Activated CD4-positive, alpha-beta T cell treated with anti-CD3 and anti-CD28 coated beads, Interleukin-2, Interleukin-4, amounts not matched to agents 100 ng/mL and 50 ng/mL, durations not matched to agents 16 hours and 8 hours (primary cell): ENCODE measurements at regions not wholly inside any gene's neighbourhood (a gene's known extent, or its start where the extent isn't known, plus 50 kb on each side); places are given as distances from the start of the nearest gene placed in this dataset.
A peak's percentile ranks its signal among the peaks of the same experiment; 100 is the strongest.

Experiments
- DNase-seq: peaks from one replicate; pipeline ENCODE4 v3.0.0-alpha.2; 2020; ENCODE audit warnings: low spot score

DNA sequence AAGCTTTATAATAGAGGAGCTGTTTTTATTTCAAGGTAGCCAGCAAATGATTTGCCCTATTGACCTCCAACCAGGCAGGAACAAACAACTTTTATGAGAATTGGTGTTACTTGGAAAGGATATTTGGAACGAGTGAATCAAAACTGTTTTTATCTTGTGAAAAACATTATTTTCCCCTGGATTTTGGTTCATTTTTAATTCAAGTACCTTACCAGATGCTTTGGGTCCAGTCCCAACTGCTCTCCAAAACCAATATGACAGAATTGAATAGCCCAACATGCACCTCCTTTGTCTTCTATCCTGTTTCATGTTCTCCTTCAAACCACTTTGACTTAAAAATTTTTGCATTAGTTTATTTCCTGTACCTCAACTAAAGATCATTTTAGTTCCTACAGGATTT, 178.6 kb upstream of the RBMS1 start:
- no peak for DNase-seq

- DNase-seq, result no peak
These were observed 180.6 kb upstream of the RBMS1 start for GRCh38 chr2:160674146-160674750.

- no peak for DNase-seq
These were observed 186.1 kb upstream of the RBMS1 start for GRCh38 chr2:160679686-160680085.

- no peak for DNase-seq
These were observed 186.7 kb upstream of the RBMS1 start for GRCh38 chr2:160680294-160680693.

GRCh38 chr2:160680974-160681373, 187.4 kb upstream of the RBMS1 start:
- DNase-seq, result no peak

- DNase-seq, result no peak
These were observed 189.6 kb upstream of the RBMS1 start for GRCh38 chr2:160683206-160683605.

DNA sequence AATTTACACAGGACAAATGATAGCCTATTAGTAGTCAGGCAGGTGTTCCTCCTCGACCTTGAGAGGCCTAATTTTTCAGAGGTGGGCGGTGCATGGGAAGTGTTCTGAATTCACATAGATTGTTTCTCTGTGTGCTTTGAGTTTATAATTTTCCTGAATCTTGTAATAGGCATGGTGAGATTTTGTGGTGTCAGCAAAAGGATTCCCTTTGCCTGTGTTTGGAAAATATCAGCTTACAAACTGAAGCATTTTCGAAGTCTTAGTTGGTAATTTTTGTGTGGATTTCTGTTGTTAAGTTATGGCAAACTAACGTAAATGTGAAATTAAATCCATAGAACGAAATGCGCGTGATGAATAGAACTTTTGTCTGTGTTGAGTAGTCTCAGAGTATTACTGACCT, 194.0 kb upstream of the RBMS1 start:
- DNase-seq, result no peak

- DNase-seq, result no peak
These were observed 195.8 kb upstream of the RBMS1 start for GRCh38 chr2:160689441-160689840.

- DNase-seq, result no peak
These were observed 200.6 kb upstream of the RBMS1 start for GRCh38 chr2:160694221-160694620.

- DNase-seq, result peak; percentile 11
These were observed 201.0 kb upstream of the RBMS1 start for GRCh38 chr2:160694631-160695030.

GRCh38 chr2:160695402-160696086, 201.9 kb upstream of the RBMS1 start:
- DNase-seq, result no peak

DNA sequence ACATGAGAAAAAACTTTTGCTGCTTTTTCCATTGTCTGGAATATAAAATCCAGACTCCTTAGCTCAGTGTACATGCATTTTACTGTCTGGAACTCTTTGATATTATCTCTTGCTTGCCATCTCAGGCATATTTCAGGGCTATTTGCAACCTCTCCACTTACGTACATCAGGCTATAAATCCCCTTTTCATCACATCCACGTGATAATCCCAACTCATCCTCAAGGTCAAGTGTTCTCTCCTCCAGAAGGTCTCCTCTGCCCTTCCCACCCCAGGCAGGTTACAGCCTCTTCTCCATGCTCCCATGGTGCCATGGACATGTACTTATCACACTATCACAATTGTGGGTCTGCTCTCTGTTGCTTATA, 202.5 kb upstream of the RBMS1 start:
- no peak for DNase-seq

DNA sequence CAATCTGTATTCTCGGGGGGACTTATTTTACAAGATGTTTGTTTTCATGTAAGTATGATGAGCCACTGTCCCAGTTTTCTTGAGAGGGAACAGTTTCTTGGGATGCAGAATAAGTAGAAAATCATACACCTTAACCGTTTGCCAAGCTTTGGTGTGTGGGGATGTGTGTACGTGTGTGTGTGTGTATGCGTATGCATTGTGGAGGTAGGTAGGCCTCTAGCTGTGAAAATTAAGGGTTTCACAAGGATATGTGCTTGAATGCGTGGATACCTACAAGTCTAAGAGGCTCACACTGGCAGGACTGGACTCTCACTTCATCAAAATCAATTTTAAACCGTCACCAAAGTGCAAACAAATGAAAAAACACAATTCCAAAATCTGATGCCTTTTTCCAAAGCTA, 204.2 kb upstream of the RBMS1 start:
- DNase-seq, result no peak

GRCh38 chr2:160700021-160700814, 206.6 kb upstream of the RBMS1 start:
- no peak for DNase-seq

DNA sequence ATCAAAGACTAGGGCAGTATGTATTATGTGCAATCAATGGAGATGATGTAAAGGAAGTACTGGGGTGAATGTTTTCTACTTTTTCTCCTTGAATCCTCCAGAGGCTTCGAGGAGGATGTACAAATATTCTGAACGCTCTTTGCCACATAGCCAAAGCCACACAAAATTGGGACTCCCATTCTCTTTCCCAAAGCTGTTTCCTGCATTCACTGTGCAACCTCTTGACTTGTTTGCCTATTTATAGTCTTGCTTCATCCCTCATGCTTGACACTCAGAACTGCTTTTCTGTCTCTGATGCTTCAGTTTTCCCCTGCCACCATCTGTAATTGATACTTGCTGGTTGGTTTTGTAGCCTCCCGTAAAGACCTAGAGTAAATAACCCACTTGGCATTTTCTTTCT, 208.2 kb upstream of the RBMS1 start:
- no peak for DNase-seq

DNA sequence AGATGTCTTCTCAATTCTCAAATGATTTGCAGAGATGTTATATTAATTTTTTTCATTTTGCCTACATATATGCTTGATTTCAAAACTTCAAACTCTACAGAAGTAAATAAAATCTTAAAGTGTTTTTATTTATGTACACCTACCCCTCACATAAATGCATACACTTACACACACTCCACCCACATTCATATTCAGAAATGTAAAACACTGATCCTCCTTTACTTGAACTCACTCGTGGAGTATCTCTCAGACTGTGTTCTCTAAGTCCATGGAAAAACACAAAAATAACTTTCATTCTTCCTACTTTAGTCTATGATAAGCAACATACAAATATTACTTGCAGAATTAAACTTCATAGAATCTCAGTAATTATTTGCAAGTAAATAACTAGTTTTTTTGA, 209.1 kb upstream of the RBMS1 start:
- no peak for DNase-seq

GRCh38 chr2:160703648-160704585, 210.3 kb upstream of the RBMS1 start:
- DNase-seq, result peak; percentile 5

DNA sequence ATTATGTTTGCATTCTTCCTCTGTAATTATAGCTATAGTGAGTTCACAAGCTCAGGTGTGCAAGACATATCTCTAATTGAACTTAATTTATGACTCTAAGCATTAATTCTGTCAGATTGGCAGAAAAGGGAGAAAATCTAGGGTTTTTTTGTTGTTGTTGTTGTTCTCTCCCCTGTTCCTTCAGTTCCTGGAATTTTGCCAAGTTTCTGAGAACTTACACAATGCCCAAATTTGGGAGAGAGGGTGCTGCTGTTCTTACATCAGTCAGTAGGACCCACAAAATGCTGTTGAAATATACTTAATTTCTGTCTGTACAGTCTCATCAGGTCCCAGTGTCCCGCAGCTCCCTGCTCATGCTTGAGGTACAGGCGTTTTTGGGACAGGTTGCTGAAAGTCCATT, 221.8 kb upstream of the RBMS1 start:
- DNase-seq, result no peak

DNA sequence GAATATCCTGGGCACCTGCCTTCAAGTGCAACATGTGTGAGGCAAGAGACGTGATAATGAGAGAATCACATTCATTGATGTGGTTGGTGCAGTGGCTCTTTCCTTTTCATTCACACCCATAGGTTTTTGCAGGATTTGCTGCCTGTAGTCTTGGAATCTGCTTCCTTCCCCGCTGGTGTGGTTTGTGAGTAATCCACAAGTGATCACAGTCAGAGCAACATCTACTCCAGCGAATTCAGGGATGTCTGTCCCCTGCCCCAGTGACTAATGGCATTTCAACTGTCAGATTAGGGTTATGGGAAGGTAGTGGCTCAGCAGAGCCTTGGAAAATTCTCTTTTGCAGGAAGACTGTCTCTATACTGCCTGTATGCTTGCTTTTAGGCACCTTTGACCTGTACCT, 225.5 kb upstream of the RBMS1 start:
- DNase-seq, result no peak

DNA sequence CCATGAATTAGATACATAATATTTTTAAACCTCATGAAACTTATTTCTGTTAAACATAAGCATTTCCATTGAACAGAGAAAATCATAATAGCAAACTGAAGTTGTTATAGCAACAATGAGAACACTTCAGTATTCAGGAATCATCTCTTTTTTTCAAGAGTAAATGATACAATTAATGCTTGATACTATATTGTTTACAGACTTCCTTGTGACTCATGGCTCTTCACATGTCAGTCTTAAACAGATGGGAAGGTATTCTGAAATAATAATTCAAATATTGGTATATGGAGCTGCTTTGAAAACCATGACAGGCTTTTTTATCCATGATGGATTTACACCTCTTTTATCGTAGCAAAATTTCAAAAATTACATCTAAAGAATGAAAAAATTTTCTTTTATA, 226.5 kb upstream of the RBMS1 start:
- DNase-seq, result no peak

DNA sequence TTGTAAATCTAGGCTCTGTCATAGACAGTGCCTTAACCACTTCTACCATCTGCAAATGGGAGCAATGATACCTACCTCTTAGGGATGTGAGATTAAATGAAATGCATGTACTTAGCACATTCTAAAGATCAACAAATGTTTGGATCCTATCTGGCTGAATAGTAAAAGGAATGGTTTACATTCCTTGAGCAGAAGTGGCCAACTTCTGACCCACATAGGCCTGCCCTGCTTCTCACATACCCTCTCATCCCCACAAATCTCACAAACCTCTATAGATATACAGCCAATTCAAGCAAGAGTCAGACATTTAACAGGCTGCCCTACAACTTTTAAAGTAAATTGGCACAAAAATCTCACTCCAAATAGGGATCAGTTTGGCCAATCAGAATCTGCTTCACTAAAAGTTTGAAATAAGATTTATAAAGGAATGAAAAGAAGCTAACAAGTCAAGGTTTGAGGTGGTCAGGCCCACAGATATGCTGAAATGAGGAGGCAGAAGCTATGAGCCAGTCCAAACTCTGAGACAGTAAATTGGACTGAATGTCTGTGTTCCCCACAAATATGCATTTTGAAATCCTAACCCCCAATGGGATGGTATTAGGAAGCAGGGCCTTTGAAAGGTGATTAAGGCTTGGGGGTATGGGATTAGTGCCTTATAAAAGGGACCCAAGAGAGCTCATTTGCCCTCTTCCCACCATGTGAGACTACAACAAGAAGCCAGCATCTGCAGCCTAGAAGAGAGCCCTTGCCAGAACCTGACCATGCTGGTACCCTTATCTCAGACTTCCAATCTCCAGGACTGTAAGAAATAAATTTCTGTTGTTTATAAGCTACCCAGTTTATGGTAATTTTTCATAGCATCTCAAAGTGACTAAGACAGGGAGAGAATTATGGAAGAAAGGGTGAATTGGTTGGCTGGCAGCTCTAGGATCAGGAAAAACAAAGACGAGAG, 227.8 kb upstream of the RBMS1 start:
- no peak for DNase-seq
